HG03135 (cell line): ENCODE measurements at regions not wholly inside any gene's neighbourhood (a gene's known extent, or its start where the extent isn't known, plus 50 kb on each side); places are given as distances from the start of the nearest gene placed in this dataset.
"Not testable (repeated sequence)": the region's sequence is repeated elsewhere in the genome, so short reads cannot be mapped to it uniquely, and the experiment has no call there.

Experiments used
- ATAC-seq: cut with Tn5 transposase; IDR thresholded peaks from one replicate; pipeline ENCODE4 v1.9.1; 2021; ENCODE audit warnings: mild to moderate bottlenecking, moderate library complexity; ENCODE audit not compliant: unreplicated experiment

- no peak for ATAC-seq
Measured at GRCh38 chr5:63127054-63127453, 548.4 kb downstream of the LRRC70 start.

GRCh38 chr5:63125862-63126261 is 547.2 kb downstream of the LRRC70 start:
- peak; percentile 75 for ATAC-seq

GRCh38 chr5:63125392-63125791 is 546.8 kb downstream of the LRRC70 start:
- ATAC-seq: no peak

DNA sequence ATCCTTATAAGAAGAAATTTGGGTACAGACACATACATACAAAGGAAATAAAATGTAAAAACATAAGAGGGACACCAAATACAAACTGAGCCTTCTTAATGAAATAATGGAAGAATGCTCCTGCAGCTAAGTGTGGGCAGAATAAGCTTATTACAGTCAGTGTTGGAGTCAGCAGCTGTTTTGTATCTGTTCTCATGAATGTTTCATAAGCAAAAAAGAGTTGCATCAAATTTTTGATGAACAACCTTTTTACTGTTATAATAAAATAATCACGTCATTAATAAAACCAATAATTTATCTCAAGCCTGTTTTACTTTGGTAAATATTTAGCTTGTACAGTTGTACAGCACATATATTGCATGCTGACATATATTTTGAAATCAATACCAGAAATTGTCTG is 545.6 kb downstream of the LRRC70 start:
- ATAC-seq: no peak

DNA sequence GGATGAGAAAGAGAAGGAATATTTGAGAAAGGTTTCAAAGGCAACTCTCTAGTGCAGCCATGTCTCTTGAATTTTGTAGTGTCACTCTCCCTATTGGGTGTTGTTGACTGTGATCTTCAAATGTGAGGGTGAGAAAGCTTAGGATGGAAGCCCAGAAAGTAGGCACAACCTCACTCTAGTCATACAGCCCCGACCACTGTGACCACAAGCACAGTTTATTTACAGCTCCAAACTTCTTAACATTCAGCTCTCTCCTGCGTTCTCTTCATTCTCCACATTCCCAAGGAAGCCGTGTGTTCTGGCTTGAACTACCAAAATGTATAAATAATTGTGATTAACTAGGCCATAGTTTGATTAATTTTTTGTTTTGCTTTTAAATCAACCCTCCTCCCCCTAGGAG is 542.9 kb downstream of the LRRC70 start:
- no peak for ATAC-seq

DNA sequence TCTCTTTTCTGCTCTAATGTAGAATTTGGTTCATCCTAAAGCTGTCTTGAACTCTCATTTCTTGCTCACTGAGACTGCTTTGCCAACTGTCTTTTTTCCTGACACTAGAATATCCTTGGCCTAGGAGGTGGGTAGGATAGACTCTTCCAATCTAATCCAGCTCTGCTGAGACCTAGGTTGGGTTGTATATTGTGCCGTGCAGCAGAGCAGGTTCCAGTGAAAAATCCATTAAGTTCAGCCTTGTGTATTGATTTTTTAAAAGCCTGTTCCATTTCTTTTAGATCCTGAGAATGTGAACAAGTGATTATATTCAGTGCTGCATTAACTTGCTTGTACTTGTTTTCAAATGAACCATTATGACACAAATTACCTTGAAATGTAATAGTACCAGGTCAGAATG is 539.6 kb downstream of the LRRC70 start:
- no peak for ATAC-seq

DNA sequence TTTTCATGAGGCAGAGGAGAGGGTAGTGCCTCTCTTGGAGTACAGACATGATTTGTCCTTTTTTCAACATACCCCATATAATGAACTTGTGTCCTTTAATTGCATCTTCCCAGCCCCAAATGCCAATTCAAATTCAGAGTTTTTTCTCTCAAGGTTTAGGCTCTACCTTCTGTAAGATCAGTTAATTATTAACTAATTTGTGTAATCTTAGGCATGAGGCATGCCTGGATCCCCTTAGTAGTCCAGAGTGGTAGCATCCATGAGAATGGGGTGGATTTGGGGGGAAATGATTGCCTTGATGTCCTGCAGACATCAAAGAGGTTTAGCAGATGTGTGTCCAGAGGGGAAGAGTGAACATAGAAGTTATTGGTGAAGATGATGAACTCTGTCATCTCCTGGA is 533.3 kb downstream of the LRRC70 start:
- ATAC-seq: no peak

- no peak for ATAC-seq
Measured at GRCh38 chr5:63101870-63102269, 523.3 kb downstream of the LRRC70 start.

GRCh38 chr5:63097286-63097685 is 518.7 kb downstream of the LRRC70 start:
- no peak for ATAC-seq

- ATAC-seq: no peak
Measured at GRCh38 chr5:63094730-63095129, 516.1 kb downstream of the LRRC70 start.

- ATAC-seq: no peak
Measured at GRCh38 chr5:63089147-63089546, 510.5 kb downstream of the LRRC70 start.

DNA sequence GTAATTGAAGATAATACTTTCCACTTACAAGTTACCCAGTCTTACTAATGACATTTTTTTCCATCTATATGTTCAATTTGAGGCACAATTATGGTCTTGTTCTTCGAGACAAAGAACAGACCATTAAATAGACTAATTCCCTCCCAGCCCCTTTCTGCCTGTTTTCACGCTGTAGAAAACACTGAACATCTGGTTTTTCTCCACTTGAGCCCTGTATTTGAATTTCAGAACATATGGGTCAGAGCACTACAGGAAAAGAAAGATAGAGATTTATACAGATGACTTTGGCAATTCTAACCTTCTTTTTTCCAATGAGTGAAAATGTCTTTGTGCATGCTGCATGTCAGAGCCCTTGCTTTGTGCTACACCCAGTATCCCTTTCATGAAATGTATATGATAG is 506.9 kb downstream of the LRRC70 start:
- ATAC-seq: no peak

DNA sequence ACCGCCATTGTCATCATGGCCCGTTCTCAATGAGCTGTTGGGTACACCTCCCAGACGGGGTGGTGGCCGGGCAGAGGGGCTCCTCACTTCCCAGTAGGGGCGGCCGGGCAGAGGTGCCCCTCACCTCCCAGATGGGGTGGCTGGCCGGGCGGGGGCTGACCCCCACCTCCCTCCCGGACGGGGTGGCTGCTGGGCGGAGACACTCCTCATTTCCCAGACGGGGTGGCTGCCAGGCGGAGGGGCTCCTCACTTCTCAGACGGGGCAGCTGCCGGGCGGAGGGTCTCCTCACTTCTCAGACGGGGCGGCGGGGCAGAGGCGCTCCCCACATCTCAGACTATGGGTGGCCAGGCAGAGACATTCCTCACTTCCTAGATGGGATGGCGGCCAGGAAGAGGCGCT is 505.1 kb downstream of the LRRC70 start:
- not testable (repeated sequence) for ATAC-seq

DNA sequence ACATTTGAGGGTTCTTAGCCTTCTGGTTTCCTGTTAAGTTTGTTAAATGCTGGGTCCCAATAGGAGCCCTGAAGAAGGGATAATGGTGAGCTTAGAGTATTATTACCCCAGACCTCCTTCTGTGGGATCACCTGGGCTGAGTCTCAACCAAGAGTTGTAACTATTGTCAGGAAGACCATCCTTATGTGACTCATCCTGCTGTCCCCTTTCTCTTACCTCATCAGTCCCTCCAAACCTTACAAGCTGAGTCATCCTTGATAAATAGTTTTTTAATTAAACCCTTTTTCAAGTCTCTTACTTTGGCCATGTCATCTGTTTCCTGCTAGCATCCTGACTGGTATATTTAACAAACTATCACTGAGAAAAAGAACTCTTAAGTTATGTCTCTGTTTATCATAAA is 502.8 kb downstream of the LRRC70 start:
- ATAC-seq: no peak

- no peak for ATAC-seq
Measured at GRCh38 chr5:63070001-63070400, 491.4 kb downstream of the LRRC70 start.

DNA sequence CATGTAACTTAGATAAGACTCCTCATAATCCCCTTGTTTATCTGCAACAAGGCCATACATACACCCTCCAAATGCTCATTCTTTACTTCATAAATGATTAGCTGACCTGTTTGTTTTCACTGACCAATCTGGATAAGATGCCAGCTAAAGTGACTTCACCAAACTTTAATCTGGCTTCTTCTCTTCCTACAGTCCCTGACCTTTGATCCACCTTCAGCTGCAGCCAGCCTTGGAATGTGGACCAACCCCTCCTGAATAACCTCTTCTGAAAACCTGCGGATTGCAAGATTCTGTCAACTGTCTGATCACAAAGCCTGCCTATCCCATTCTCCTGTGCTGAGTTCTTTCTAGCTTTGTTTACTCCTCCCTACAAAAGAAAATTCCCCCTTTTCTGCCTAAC is 476.8 kb downstream of the LRRC70 start:
- no peak for ATAC-seq

GRCh38 chr5:63053019-63053638 is 474.5 kb downstream of the LRRC70 start:
- ATAC-seq: no peak

DNA sequence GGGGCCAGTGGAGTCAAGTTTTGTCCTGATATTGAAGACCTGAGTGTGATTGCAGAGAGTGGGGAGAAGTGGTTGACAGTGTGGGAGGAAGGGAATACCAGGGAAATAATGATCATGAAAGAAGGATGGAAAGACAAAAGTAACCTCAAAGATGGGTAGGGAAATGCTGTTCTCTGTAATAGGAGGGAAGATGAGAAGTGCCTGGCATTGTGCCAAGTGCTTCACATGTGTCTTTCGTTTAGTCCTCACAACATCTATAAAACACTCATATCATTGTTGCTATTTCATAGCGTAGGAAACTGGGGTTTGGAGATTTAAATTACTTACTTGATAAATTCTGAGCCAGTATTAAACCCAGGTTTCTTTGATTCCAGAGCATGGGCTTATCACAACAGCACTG is 472.3 kb downstream of the LRRC70 start:
- ATAC-seq: no peak

GRCh38 chr5:63049935-63050334 is 471.3 kb downstream of the LRRC70 start:
- ATAC-seq: no peak

DNA sequence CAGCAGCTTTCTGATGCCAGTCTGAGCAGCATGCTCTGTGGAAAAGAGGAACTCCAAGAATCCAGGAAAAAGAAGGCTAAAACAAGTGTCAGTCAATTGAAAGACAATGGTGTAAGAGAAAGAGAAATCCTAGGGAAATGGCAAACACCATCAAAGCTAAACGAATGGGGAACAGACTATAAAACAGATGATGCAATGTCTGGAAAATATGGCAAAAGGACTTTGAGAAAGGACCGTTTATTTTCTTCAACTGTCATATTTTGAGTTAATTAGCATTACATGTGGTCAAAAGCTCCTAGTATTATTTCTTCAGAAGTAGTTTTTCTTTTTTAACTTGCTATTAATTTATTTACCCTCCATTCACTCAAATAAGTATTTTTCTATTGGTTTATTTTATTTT is 465.2 kb downstream of the LRRC70 start:
- no peak for ATAC-seq

DNA sequence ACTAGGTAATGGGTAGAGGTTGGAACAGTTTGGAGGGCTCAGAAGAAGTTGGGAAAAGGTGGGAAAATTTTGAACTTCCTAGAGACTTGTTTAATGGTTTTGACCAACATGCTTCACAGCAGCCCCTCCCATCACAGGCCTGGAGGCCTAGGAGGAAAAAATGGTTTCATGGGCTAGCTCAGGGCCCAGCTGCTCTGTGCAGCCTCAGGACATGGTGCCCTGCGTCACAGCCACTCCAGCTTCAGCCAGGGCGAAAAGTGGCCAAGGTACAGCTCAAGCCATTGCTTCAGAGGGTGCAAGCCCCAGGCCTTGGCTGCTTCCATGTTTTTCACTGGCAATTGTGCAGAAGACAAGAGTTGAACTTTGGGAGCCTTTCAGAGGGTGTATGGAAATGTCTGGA is 453.7 kb downstream of the LRRC70 start:
- ATAC-seq: no peak

DNA sequence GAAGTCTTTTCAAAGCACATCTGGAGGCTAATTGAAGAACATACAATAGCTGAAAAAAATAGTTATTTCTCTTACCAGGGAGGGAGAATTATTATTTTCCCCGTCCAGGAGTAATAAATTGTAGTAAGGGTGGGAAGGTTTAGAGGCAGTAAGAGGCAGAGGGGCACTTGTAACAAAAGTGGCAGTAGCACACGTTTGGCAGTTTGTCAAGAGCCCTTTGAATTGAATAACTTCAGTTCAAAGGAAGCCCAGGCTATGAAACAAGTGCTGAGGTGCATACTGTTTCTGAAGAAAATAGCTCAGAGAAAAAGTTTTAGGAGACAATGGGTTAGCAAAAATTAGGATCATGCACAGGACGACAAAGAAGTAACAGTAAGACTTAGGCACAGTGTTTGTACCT is 451.3 kb downstream of the LRRC70 start:
- ATAC-seq: no peak

- ATAC-seq: no peak
Measured at GRCh38 chr5:63025679-63026078, 447.1 kb downstream of the LRRC70 start.

GRCh38 chr5:63022403-63022802 is 443.8 kb downstream of the LRRC70 start:
- no peak for ATAC-seq
